ENCODE measurements at regions not wholly inside any gene's neighbourhood (a gene's known extent, or its start where the extent isn't known, plus 50 kb on each side); places are given as distances from the start of the nearest gene placed in this dataset.
A peak's percentile ranks its signal among the peaks of the same experiment; 100 is the strongest.
"Not testable (repeated sequence)": the region's sequence is repeated elsewhere in the genome, so short reads cannot be mapped to it uniquely, and the experiment has no call there.

DNA sequence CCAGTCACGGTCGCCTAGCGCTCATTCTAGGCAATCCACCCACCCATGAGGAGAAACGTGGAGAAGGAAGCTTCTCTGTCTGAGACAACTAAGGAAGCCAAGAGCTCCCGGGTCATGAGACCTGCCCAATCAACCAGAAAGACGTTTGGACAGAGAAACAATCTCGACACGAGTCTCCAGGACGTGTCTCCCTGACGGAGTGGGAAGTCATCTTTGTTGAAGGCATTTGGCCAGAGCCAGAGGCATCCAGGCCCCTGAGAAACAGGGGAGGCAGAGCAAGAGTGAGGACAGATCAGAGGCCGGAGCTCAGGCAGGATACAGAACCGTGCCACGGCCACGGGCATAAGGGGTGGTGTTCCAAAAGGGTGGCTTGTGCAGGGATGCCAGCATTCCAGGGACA is 479.0 kb downstream of the SPATA31A7 start:
- no peaks in the 10 kb centered on the region for H3K36me3 ChIP-seq (ENCODE audit: control insufficient read depth in 1 of 2, insufficient read depth in 2 of 2, low read length in 1 of 2)
- no peak overlapping the region for H3K4me3 ChIP-seq (ENCODE audit: low read length in 2 of 2)
- DNase-seq, result peak in 1 of 2 donors; percentile 50
- no peaks in the 10 kb centered on the region for H3K4me1 ChIP-seq (ENCODE audit: control insufficient read depth in 1 of 2, insufficient read depth in 2 of 2, low read length in 2 of 2)
- peaks cover 6% of the 10 kb centered on the region for H3K9me3 ChIP-seq (ENCODE audit: control insufficient read depth, low read length)
- no peak overlapping the region for H3K27ac ChIP-seq (ENCODE audit: low read depth in 1 of 2, low read length in 2 of 2)
- intact Hi-C loops (cut with DNase I), result no loop called here
- ATAC-seq (ENCODE audit: low FRiP score), result no peak
- H3K27me3 ChIP-seq (ENCODE audit: control insufficient read depth in 1 of 2, insufficient read depth in 2 of 2, low read length in 1 of 2), result no peaks in the 10 kb centered on the region
- WGBS, 2 donors, result 83% methylated on average over 14 of the region's 14 CpGs

DNA sequence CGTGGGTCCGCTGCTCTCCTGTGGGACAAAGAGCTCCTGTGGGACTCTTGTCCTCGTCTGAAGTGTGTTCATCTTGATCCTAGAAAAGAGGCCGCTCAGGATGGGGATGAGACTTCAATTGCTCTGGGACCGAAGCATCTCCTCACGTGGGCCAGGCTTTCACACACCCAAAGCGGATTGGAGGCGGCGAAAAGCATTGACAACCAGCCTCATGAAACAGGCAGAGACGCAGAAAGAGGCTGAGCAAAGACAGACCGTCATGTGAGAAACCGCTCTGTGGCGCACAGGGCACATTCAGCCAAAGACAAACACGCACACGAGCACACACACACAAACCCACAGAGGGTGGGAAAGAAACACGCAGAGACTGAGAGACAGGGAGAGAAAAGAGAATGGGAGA is 479.5 kb downstream of the SPATA31A7 start:
- WGBS, 2 donors, result 75% methylated on average over 16 of the region's 16 CpGs
- DNase-seq (no peak), ATAC-seq (ENCODE audit: low FRiP score) (no peak)
- Histone ChIP-seq H3K9me3 (ENCODE audit: control insufficient read depth, low read length) (peaks cover 6% of the 10 kb centered on the region), H3K4me3 (ENCODE audit: low read length in 2 of 2) (no peak overlapping the region), H3K4me1 (ENCODE audit: control insufficient read depth in 1 of 2, insufficient read depth in 2 of 2, low read length in 2 of 2) (no peaks in the 10 kb centered on the region), H3K27ac (ENCODE audit: low read depth in 1 of 2, low read length in 2 of 2) (no peak overlapping the region), H3K27me3 (ENCODE audit: control insufficient read depth in 1 of 2, insufficient read depth in 2 of 2, low read length in 1 of 2) (no peaks in the 10 kb centered on the region), H3K36me3 (ENCODE audit: control insufficient read depth in 1 of 2, insufficient read depth in 2 of 2, low read length in 1 of 2) (no peaks in the 10 kb centered on the region)
- intact Hi-C loops (cut with DNase I), result no loop called here

- H3K27ac ChIP-seq (ENCODE audit: low read depth in 1 of 2, low read length in 2 of 2); ATAC-seq (ENCODE audit: low FRiP score); H3K9me3 ChIP-seq (ENCODE audit: control insufficient read depth, low read length); H3K4me1 ChIP-seq (ENCODE audit: control insufficient read depth in 1 of 2, insufficient read depth in 2 of 2, low read length in 2 of 2); H3K36me3 ChIP-seq (ENCODE audit: control insufficient read depth in 1 of 2, insufficient read depth in 2 of 2, low read length in 1 of 2); H3K27me3 ChIP-seq (ENCODE audit: control insufficient read depth in 1 of 2, insufficient read depth in 2 of 2, low read length in 1 of 2); intact Hi-C loops (cut with DNase I); H3K4me3 ChIP-seq (ENCODE audit: low read length in 2 of 2): not testable (repeated sequence)
- 75 to 81% methylated on average over 45 of the region's 45 CpGs for WGBS, 2 donors
- DNase-seq, result peak in 1 of 2 donors; percentile 67
These were observed 480.1 kb downstream of the SPATA31A7 start for GRCh38 chr9:61669831-61670505.

- DNase-seq, result peak in 1 of 2 donors; percentile 40
- intact Hi-C loops (cut with DNase I), result no loop called here
These were observed 480.8 kb downstream of the SPATA31A7 start for GRCh38 chr9:61670616-61671015.

DNA sequence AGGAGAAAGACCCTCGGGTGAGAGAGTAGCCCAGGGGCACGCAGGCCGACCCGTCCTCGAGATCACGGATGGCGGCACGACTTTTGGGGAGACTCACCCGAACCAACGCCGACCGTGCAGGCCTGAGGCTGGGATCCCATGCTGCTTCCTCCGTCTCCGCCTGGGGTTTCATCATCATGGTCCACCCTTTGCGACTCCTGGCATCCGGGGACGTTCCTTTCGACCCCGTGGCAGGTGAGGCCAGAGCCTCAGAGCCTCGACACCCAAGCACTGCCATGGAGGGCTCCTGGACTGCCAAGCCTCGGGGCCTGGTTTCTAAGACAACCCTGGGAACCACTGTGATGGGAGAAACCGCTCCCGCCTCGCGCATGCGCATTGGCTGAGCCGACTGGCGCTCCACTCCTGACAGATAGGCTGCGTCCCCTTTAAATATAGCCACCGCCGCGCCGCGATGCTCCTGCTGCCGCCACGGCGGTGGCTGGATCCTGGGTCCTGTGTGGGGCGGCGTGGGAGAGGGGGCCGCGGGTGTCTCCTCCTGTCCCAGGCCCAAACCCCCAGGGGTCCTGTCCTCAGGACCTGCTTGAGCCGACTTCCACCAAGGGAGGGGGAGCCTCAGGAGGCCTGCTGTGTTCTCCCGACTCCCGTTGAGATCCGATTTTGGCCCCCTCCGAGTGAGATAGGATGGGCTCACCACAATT is 481.6 kb downstream of the SPATA31A7 start:
- ATAC-seq (ENCODE audit: low FRiP score) (no peak), DNase-seq (peak in 1 of 2 donors; percentile 73)
- no peaks in the 10 kb centered on the region for H3K36me3 ChIP-seq (ENCODE audit: control insufficient read depth in 1 of 2, insufficient read depth in 2 of 2, low read length in 1 of 2)
- H3K4me1 ChIP-seq (ENCODE audit: control insufficient read depth in 1 of 2, insufficient read depth in 2 of 2, low read length in 2 of 2), result no peaks in the 10 kb centered on the region
- H3K27ac ChIP-seq (ENCODE audit: low read depth in 1 of 2, low read length in 2 of 2), result no peak overlapping the region
- H3K9me3 ChIP-seq (ENCODE audit: control insufficient read depth, low read length), result peaks cover 4% of the 10 kb centered on the region
- no peaks in the 10 kb centered on the region for H3K27me3 ChIP-seq (ENCODE audit: control insufficient read depth in 1 of 2, insufficient read depth in 2 of 2, low read length in 1 of 2)
- intact Hi-C loops (cut with DNase I), result no loop called here
- WGBS, 2 donors, result 82% methylated on average over 46 of the region's 46 CpGs
- H3K4me3 ChIP-seq (ENCODE audit: low read length in 2 of 2), result no peak overlapping the region

More at GRCh38 chr9:61670616-61671015, 480.8 kb downstream of the SPATA31A7 start:
- Histone ChIP-seq H3K27me3 (ENCODE audit: control insufficient read depth in 1 of 2, insufficient read depth in 2 of 2, low read length in 1 of 2) (no peaks in the 10 kb centered on the region), H3K4me3 (ENCODE audit: low read length in 2 of 2) (no peak overlapping the region), H3K27ac (ENCODE audit: low read depth in 1 of 2, low read length in 2 of 2) (no peak overlapping the region), H3K9me3 (ENCODE audit: control insufficient read depth, low read length) (peaks cover 4% of the 10 kb centered on the region), H3K36me3 (ENCODE audit: control insufficient read depth in 1 of 2, insufficient read depth in 2 of 2, low read length in 1 of 2) (no peaks in the 10 kb centered on the region), H3K4me1 (ENCODE audit: control insufficient read depth in 1 of 2, insufficient read depth in 2 of 2, low read length in 2 of 2) (no peaks in the 10 kb centered on the region)
- ATAC-seq (ENCODE audit: low FRiP score), result no peak
- WGBS, 2 donors, result 65 to 67% methylated on average over 20 of the region's 20 CpGs

DNA sequence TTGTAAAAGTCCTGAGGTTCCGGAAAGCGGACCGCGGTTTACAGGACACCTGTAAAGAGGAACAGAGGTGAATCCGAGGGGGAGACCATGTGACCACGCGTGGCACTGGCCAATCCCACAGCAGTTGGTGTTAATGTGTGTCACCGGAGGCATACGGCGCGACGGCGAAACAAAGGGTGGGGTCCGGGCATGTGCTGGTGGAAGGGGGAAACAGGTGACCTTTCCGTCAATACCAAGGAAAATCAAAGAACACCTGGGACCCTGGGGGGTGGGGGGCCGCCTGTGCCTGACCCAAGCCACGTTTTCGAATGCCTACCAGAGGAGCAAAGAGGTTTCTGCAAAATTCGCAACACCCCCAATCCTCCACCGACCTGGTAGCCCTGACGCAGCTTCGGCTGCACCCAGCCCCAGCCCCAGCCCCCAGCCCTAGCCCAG is 482.3 kb downstream of the SPATA31A7 start:
- intact Hi-C loops (cut with DNase I); ATAC-seq (ENCODE audit: low FRiP score); H3K4me3 ChIP-seq (ENCODE audit: low read length in 2 of 2); H3K27me3 ChIP-seq (ENCODE audit: control insufficient read depth in 1 of 2, insufficient read depth in 2 of 2, low read length in 1 of 2); H3K4me1 ChIP-seq (ENCODE audit: control insufficient read depth in 1 of 2, insufficient read depth in 2 of 2, low read length in 2 of 2); H3K27ac ChIP-seq (ENCODE audit: low read depth in 1 of 2, low read length in 2 of 2); H3K9me3 ChIP-seq (ENCODE audit: control insufficient read depth, low read length); H3K36me3 ChIP-seq (ENCODE audit: control insufficient read depth in 1 of 2, insufficient read depth in 2 of 2, low read length in 1 of 2): not testable (repeated sequence)
- 76 to 81% methylated on average over 22 of the region's 22 CpGs for WGBS, 2 donors
- peak in 1 of 2 donors; percentile 59 for DNase-seq

DNA sequence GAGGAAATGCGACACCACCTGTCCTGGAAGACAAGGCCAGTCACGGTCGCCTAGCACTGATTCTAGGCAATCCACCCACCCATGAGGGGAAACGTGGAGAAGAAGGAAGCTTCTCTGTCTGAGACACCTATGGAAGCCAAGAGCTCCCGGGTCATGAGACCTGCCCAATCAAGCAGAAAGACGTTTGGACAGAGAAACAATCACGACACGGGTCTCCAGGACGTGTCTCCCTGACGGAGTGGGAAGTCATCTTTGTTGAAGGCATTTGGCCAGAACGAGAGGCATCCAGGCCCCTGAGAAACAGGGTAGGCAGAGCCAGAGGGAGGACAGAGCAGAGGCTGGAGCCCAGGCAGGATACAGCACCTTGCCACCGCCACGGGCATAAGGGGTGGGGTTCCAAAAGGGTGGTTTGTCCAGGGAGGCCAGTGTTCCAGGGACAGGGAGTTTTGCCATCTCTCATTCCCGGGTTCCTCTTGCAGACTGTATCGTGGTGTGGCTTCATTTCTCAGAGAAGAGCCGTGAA is 482.9 kb downstream of the SPATA31A7 start:
- H3K4me3 ChIP-seq (ENCODE audit: low read length in 2 of 2); intact Hi-C loops (cut with DNase I); H3K9me3 ChIP-seq (ENCODE audit: control insufficient read depth, low read length); H3K27ac ChIP-seq (ENCODE audit: low read depth in 1 of 2, low read length in 2 of 2); ATAC-seq (ENCODE audit: low FRiP score); H3K27me3 ChIP-seq (ENCODE audit: control insufficient read depth in 1 of 2, insufficient read depth in 2 of 2, low read length in 1 of 2); H3K4me1 ChIP-seq (ENCODE audit: control insufficient read depth in 1 of 2, insufficient read depth in 2 of 2, low read length in 2 of 2); H3K36me3 ChIP-seq (ENCODE audit: control insufficient read depth in 1 of 2, insufficient read depth in 2 of 2, low read length in 1 of 2): not testable (repeated sequence)
- DNase-seq, result peak in 1 of 2 donors; percentile 36
- WGBS, 2 donors, result 77 to 79% methylated on average over 14 to 16 of the region's 16 CpGs

- peaks cover 2% of the 10 kb centered on the region for H3K9me3 ChIP-seq (ENCODE audit: control insufficient read depth, low read length)
- H3K4me3 ChIP-seq (ENCODE audit: low read length in 2 of 2), result no peak overlapping the region
- no peaks in the 10 kb centered on the region for H3K27me3 ChIP-seq (ENCODE audit: control insufficient read depth in 1 of 2, insufficient read depth in 2 of 2, low read length in 1 of 2)
- 70 to 78% methylated on average over 13 of the region's 13 CpGs for WGBS, 2 donors
- no peaks in the 10 kb centered on the region for H3K4me1 ChIP-seq (ENCODE audit: control insufficient read depth in 1 of 2, insufficient read depth in 2 of 2, low read length in 2 of 2)
- no peaks in the 10 kb centered on the region for H3K36me3 ChIP-seq (ENCODE audit: control insufficient read depth in 1 of 2, insufficient read depth in 2 of 2, low read length in 1 of 2)
- intact Hi-C loops (cut with DNase I), result no loop called here
- peak in 1 of 2 donors; percentile 48 for DNase-seq
- no peak for ATAC-seq (ENCODE audit: low FRiP score)
- no peak overlapping the region for H3K27ac ChIP-seq (ENCODE audit: low read depth in 1 of 2, low read length in 2 of 2)
These were observed 483.4 kb downstream of the SPATA31A7 start for GRCh38 chr9:61673247-61673646.
